Cardiac fibroblast (primary cell): ENCODE measurements at regions not wholly inside any gene's neighbourhood (a gene's known extent, or its start where the extent isn't known, plus 50 kb on each side); places are given as distances from the start of the nearest gene placed in this dataset.

Experiments used
- DNase-seq, 2 donors: peaks; one replicate each; pipeline versions ENCODE4 v3.0.0 to v3.0.0-alpha.2; 2010; ENCODE audit warnings: low read depth in 2 of 2
- H3K4me3 ChIP-seq, 2 donors: replicated peaks in 1 of 2; 1 replicate in 1 of 2; 2 replicates in 1 of 2; pipeline ENCODE4 v1.5.1; 2011; ENCODE audit warnings: low read depth in 2 of 2, low read length in 2 of 2, mild to moderate bottlenecking in 2 of 2, moderate library complexity in 1 of 2
- TF ChIP-seq, protein P1 (sequence below): IDR thresholded peaks from one replicate; pipeline ENCODE4 v1.5.1; 2011; ENCODE audit warnings: low read depth, mild to moderate bottlenecking, low read length, inconsistent platforms

- peak in 1 of 2 donors; percentile 50 for DNase-seq
Observed at GRCh38 chr10:36263871-36264270, 621.8 kb upstream of the FZD8 start.

DNA sequence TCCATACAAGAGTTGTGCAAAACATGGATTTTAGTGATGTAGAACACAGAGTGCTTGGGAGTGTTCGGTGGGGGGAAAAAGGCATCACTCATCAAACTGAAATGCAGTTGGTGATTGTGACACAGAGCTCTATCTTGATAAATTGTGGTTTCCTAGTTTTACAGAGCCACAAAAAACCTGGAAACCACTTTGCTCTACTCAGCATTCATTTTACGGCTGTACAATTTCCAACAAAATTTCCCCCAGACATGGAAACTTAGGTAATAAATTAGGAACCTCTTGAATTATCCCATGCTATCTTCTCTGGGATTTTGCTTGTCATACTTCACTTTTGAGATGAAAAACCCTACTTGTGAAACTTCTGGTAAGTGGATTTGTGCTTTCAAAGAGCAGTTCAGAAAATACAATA, 614.9 kb upstream of the FZD8 start:
- no peak overlapping the region for H3K4me3 ChIP-seq
- DNase-seq, result peak; percentile 79 to 89
- TF ChIP-seq, protein P1, sequence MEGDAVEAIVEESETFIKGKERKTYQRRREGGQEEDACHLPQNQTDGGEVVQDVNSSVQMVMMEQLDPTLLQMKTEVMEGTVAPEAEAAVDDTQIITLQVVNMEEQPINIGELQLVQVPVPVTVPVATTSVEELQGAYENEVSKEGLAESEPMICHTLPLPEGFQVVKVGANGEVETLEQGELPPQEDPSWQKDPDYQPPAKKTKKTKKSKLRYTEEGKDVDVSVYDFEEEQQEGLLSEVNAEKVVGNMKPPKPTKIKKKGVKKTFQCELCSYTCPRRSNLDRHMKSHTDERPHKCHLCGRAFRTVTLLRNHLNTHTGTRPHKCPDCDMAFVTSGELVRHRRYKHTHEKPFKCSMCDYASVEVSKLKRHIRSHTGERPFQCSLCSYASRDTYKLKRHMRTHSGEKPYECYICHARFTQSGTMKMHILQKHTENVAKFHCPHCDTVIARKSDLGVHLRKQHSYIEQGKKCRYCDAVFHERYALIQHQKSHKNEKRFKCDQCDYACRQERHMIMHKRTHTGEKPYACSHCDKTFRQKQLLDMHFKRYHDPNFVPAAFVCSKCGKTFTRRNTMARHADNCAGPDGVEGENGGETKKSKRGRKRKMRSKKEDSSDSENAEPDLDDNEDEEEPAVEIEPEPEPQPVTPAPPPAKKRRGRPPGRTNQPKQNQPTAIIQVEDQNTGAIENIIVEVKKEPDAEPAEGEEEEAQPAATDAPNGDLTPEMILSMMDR, result no peak

More at GRCh38 chr10:36263871-36264270, 621.8 kb upstream of the FZD8 start:
- no peak overlapping the region for H3K4me3 ChIP-seq
- TF ChIP-seq, protein P1, result no peak

GRCh38 chr10:36256166-36256565, 614.1 kb upstream of the FZD8 start:
- TF ChIP-seq, protein P1, result no peak
- no peak overlapping the region for H3K4me3 ChIP-seq
- DNase-seq, result peak; percentile 64 to 87

DNA sequence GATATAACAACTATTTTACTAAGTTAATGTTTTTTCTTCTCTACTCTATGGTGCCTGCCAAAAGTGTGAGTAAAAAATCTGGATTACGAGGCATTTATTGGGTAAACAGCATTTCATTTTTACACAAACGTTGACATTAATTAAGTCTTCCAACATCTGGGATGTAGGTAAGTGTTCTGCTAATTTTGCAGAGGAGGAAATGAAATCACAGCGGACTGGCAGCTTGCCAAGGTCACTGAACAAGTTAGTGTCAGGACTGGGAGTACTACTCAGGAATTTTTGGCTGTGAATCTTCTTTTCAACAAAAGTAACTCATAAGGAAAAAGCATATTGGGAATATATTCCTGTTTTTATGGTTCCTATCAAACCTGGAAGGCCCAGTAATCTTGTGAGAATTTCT, 612.1 kb upstream of the FZD8 start:
- TF ChIP-seq, protein P1, result no peak
- DNase-seq, result peak; percentile 67 to 76
- H3K4me3 ChIP-seq, result no peak overlapping the region

GRCh38 chr10:36253731-36254130, 611.6 kb upstream of the FZD8 start:
- TF ChIP-seq, protein P1, result no peak
- no peak overlapping the region for H3K4me3 ChIP-seq
- peak in 1 of 2 donors; percentile 45 for DNase-seq

GRCh38 chr10:36251068-36251467, 609.0 kb upstream of the FZD8 start:
- TF ChIP-seq, protein P1, result no peak
- DNase-seq, result no peak
- no peak overlapping the region for H3K4me3 ChIP-seq

DNA sequence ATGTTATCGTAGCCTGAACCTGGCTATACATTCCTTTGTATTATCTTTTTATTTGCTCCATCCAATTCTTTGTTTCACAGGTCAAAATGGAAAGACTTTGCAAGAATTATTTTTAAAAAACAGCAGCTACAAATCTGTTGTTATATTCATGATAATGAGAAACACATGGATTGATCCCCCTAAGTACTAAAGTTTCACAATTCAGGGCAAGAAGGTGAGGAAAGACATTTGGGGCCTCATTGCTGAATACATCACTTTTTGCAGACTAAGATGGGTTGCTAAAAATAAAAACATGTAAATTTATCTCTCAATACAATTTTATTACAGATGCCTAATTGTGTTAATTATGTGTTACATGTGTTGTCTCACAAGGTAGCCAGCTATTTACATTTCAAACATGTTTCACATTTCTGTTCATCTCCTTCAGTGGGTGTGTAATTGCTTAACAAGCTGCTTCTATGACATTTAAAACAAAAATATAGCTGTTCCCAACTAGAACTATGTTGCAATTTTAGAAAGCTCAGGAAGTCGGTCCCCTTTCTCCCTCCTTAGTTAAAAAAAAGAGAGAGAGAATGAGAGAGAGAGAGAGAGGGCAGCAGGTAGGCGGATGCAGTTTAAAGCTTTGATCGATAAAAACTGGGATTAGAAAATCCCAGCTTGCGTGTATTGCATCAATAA, 606.3 kb upstream of the FZD8 start:
- H3K4me3 ChIP-seq, result no peak overlapping the region
- TF ChIP-seq, protein P1, result no peak
- peak in 1 of 2 donors; percentile 20 for DNase-seq
